Muscle layer of colon (tissue), 2 donors: ENCODE measurements at regions not wholly inside any gene's neighbourhood (a gene's known extent, or its start where the extent isn't known, plus 50 kb on each side); places are given as distances from the start of the nearest gene placed in this dataset.

Experiments
- H3K27ac ChIP-seq: one replicate; pipeline ENCODE4 v1.7.0; 2013; ENCODE audit warnings: low read depth, mild to moderate bottlenecking, low read length, moderate library complexity
- H3K27me3 ChIP-seq, 2 donors: one replicate each; pipeline ENCODE4 v1.7.0; 2013; ENCODE audit warnings: low read length in 2 of 2, mild to moderate bottlenecking in 2 of 2; ENCODE audit not compliant: insufficient read depth in 2 of 2, control insufficient read depth in 1 of 2
- H3K36me3 ChIP-seq: one replicate; pipeline ENCODE4 v1.7.0; 2013; ENCODE audit warnings: mild to moderate bottlenecking, low read length; ENCODE audit not compliant: insufficient read depth
- H3K4me1 ChIP-seq: one replicate; pipeline ENCODE4 v1.7.0; 2013; ENCODE audit warnings: mild to moderate bottlenecking, low read length; ENCODE audit not compliant: insufficient read depth
- H3K4me3 ChIP-seq, 2 donors: one replicate each; pipeline ENCODE4 v1.7.0; 2013; ENCODE audit warnings: low read length in 2 of 2, low read depth in 1 of 2, mild to moderate bottlenecking in 1 of 2, moderate library complexity in 1 of 2
- H3K9ac ChIP-seq: one replicate; pipeline ENCODE4 v1.7.0; 2013; ENCODE audit warnings: low read length
- H3K9me3 ChIP-seq: one replicate; pipeline ENCODE4 v1.7.0; 2013; ENCODE audit warnings: mild to moderate bottlenecking, low read length
- donor health status: abdominal sarcoma.
- donor health status: Adenocarcinoma of cecum.

- H3K9ac ChIP-seq = no peak overlapping the region
- H3K9me3 ChIP-seq = no peaks in the 10 kb centered on the region
- no peak overlapping the region for H3K27ac ChIP-seq
- H3K4me3 ChIP-seq = no peak overlapping the region
- H3K27me3 ChIP-seq = no peaks in the 10 kb centered on the region
- no peaks in the 10 kb centered on the region for H3K4me1 ChIP-seq
- H3K36me3 ChIP-seq = no peaks in the 10 kb centered on the region
Measured at GRCh38 chr12:91620992-91621391, 438.4 kb upstream of the DCN start.

- no peaks in the 10 kb centered on the region for H3K36me3 ChIP-seq
- H3K9me3 ChIP-seq = no peaks in the 10 kb centered on the region
- no peaks in the 10 kb centered on the region for H3K4me1 ChIP-seq
- H3K9ac ChIP-seq = no peak overlapping the region
- H3K27me3 ChIP-seq = no peaks in the 10 kb centered on the region
- H3K4me3 ChIP-seq = no peak overlapping the region
- H3K27ac ChIP-seq = no peak overlapping the region
Measured at GRCh38 chr12:91620422-91620821, 437.8 kb upstream of the DCN start.

- H3K27ac ChIP-seq = no peak overlapping the region
Measured at GRCh38 chr12:91618281-91618680, 435.7 kb upstream of the DCN start.

GRCh38 chr12:91617818-91618217 lies 435.2 kb upstream of the DCN start:
- Histone ChIP-seq H3K9ac (no peak overlapping the region), H3K4me3 (no peak overlapping the region), H3K36me3 (no peaks in the 10 kb centered on the region), H3K9me3 (no peaks in the 10 kb centered on the region), H3K27ac (no peak overlapping the region), H3K27me3 (no peaks in the 10 kb centered on the region), H3K4me1 (no peaks in the 10 kb centered on the region)

More at GRCh38 chr12:91618281-91618680, 435.7 kb upstream of the DCN start:
- Histone ChIP-seq H3K36me3 (no peaks in the 10 kb centered on the region), H3K9me3 (no peaks in the 10 kb centered on the region), H3K4me1 (no peaks in the 10 kb centered on the region), H3K27me3 (no peaks in the 10 kb centered on the region), H3K9ac (no peak overlapping the region), H3K4me3 (no peak overlapping the region)

GRCh38 chr12:91616416-91616815 lies 433.8 kb upstream of the DCN start:
- H3K9ac ChIP-seq = no peak overlapping the region
- H3K27me3 ChIP-seq = no peaks in the 10 kb centered on the region
- no peak overlapping the region for H3K27ac ChIP-seq
- H3K4me1 ChIP-seq = no peaks in the 10 kb centered on the region
- no peak overlapping the region for H3K4me3 ChIP-seq
- H3K9me3 ChIP-seq = no peaks in the 10 kb centered on the region
- H3K36me3 ChIP-seq = no peaks in the 10 kb centered on the region

GRCh38 chr12:91613223-91613779 lies 430.7 kb upstream of the DCN start:
- H3K27ac ChIP-seq = no peak overlapping the region
- no peaks in the 10 kb centered on the region for H3K9me3 ChIP-seq
- no peak overlapping the region for H3K9ac ChIP-seq
- H3K4me3 ChIP-seq = no peak overlapping the region
- H3K27me3 ChIP-seq = no peaks in the 10 kb centered on the region
- no peaks in the 10 kb centered on the region for H3K36me3 ChIP-seq
- H3K4me1 ChIP-seq = no peaks in the 10 kb centered on the region

GRCh38 chr12:91610561-91610960 lies 427.9 kb upstream of the DCN start:
- H3K9me3 ChIP-seq = no peaks in the 10 kb centered on the region
- no peak overlapping the region for H3K9ac ChIP-seq
- no peak overlapping the region for H3K27ac ChIP-seq
- H3K4me3 ChIP-seq = no peak overlapping the region
- no peaks in the 10 kb centered on the region for H3K4me1 ChIP-seq
- no peaks in the 10 kb centered on the region for H3K27me3 ChIP-seq
- no peaks in the 10 kb centered on the region for H3K36me3 ChIP-seq

GRCh38 chr12:91609283-91609682 lies 426.7 kb upstream of the DCN start:
- Histone ChIP-seq H3K9me3 (no peaks in the 10 kb centered on the region), H3K27me3 (no peaks in the 10 kb centered on the region), H3K27ac (no peak overlapping the region), H3K4me1 (no peaks in the 10 kb centered on the region), H3K9ac (no peak overlapping the region), H3K36me3 (no peaks in the 10 kb centered on the region), H3K4me3 (no peak overlapping the region)

- no peak overlapping the region for H3K4me3 ChIP-seq
- no peak overlapping the region for H3K9ac ChIP-seq
- H3K27me3 ChIP-seq = no peaks in the 10 kb centered on the region
- no peaks in the 10 kb centered on the region for H3K9me3 ChIP-seq
- peaks cover 3% of the 10 kb centered on the region for H3K4me1 ChIP-seq
- H3K36me3 ChIP-seq = no peaks in the 10 kb centered on the region
- no peak overlapping the region for H3K27ac ChIP-seq
Measured at GRCh38 chr12:91608542-91608941, 425.9 kb upstream of the DCN start.

GRCh38 chr12:91606662-91607377 lies 424.2 kb upstream of the DCN start:
- no peak overlapping the region for H3K27ac ChIP-seq
- no peak overlapping the region for H3K4me3 ChIP-seq
- H3K27me3 ChIP-seq = no peaks in the 10 kb centered on the region
- H3K36me3 ChIP-seq = no peaks in the 10 kb centered on the region
- no peaks in the 10 kb centered on the region for H3K9me3 ChIP-seq
- no peak overlapping the region for H3K9ac ChIP-seq
- H3K4me1 ChIP-seq = peaks cover 6% of the 10 kb centered on the region

- Histone ChIP-seq H3K4me1 (peaks cover 6% of the 10 kb centered on the region), H3K36me3 (no peaks in the 10 kb centered on the region), H3K4me3 (no peak overlapping the region), H3K9ac (no peak overlapping the region), H3K9me3 (no peaks in the 10 kb centered on the region), H3K27me3 (no peaks in the 10 kb centered on the region), H3K27ac (no peak overlapping the region)
Measured at GRCh38 chr12:91604897-91605296, 422.3 kb upstream of the DCN start.

GRCh38 chr12:91603060-91603459 lies 420.4 kb upstream of the DCN start:
- Histone ChIP-seq H3K9ac (no peak overlapping the region), H3K27ac (no peak overlapping the region), H3K9me3 (no peaks in the 10 kb centered on the region), H3K36me3 (no peaks in the 10 kb centered on the region), H3K4me1 (peaks cover 6% of the 10 kb centered on the region), H3K4me3 (no peak overlapping the region), H3K27me3 (no peaks in the 10 kb centered on the region)
